GM18870 (cell line): ENCODE measurements at regions not wholly inside any gene's neighbourhood (a gene's known extent, or its start where the extent isn't known, plus 50 kb on each side); places are given as distances from the start of the nearest gene placed in this dataset.
A peak's percentile ranks its signal among the peaks of the same experiment; 100 is the strongest.
"Not testable (repeated sequence)": the region's sequence is repeated elsewhere in the genome, so short reads cannot be mapped to it uniquely, and the experiment has no call there.

Experiments used
- ATAC-seq: cut with Tn5 transposase; IDR thresholded peaks from one replicate; pipeline ENCODE4 v1.9.1; 2021; ENCODE audit warnings: moderate library complexity; ENCODE audit not compliant: unreplicated experiment

- no peak for ATAC-seq
Observed at GRCh38 chr7:46286356-46286755, 365.3 kb upstream of the IGFBP3 start.

- ATAC-seq = no peak
Observed at GRCh38 chr7:46285878-46286277, 364.8 kb upstream of the IGFBP3 start.

- no peak for ATAC-seq
Observed at GRCh38 chr7:46283852-46284251, 362.8 kb upstream of the IGFBP3 start.

DNA sequence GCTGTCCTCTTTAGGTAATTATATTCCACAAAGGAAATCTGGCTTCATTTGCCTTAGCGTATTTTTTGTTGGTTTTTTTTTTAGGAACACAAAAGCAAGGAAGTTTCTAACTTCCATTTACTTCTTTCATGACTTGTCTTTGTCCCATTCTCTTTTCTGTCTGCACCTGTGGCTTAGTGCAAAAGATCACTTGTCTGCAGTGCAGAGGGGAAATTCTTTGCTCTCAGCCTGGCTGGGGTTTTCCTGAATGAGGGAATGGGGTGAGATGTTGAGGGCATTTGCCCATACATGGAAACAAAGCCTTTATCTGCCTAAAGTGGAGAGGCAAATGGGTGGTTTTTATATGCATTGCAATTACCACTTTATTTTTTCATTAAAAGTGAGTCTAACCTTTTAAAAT lies 361.1 kb upstream of the IGFBP3 start:
- ATAC-seq = no peak

- ATAC-seq = no peak
Observed at GRCh38 chr7:46281071-46281470, 360.0 kb upstream of the IGFBP3 start.

- no peak for ATAC-seq
Observed at GRCh38 chr7:46279290-46279689, 358.2 kb upstream of the IGFBP3 start.

- no peak for ATAC-seq
Observed at GRCh38 chr7:46264646-46265045, 343.6 kb upstream of the IGFBP3 start.

GRCh38 chr7:46261638-46262037 lies 340.6 kb upstream of the IGFBP3 start:
- not testable (repeated sequence) for ATAC-seq

- no peak for ATAC-seq
Observed at GRCh38 chr7:46259947-46260346, 338.9 kb upstream of the IGFBP3 start.

GRCh38 chr7:46257761-46258448 lies 336.8 kb upstream of the IGFBP3 start:
- ATAC-seq = no peak

- no peak for ATAC-seq
Observed at GRCh38 chr7:46256870-46257661, 336.0 kb upstream of the IGFBP3 start.

GRCh38 chr7:46253520-46253919 lies 332.4 kb upstream of the IGFBP3 start:
- no peak for ATAC-seq

GRCh38 chr7:46247664-46248063 lies 326.6 kb upstream of the IGFBP3 start:
- no peak for ATAC-seq

- ATAC-seq = no peak
Observed at GRCh38 chr7:46245586-46246111, 324.6 kb upstream of the IGFBP3 start.

DNA sequence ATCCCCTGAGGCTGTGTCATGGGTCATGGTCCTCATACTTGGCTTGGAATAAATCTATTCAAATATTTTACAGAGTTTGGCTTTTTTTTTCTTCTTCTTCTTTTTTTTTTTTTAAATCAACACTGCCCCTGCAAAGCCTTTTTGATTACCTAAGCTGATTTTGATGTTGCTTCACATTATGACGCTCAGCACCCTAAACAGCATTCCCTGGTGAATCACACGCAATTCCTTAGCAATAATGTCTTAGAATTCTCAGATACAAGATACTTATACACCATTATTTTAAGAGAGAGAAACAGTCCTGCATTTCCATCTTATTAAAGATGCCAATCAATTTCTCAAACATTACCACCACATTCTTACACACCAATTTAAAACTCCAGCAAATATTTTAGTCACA lies 323.7 kb upstream of the IGFBP3 start:
- no peak for ATAC-seq

DNA sequence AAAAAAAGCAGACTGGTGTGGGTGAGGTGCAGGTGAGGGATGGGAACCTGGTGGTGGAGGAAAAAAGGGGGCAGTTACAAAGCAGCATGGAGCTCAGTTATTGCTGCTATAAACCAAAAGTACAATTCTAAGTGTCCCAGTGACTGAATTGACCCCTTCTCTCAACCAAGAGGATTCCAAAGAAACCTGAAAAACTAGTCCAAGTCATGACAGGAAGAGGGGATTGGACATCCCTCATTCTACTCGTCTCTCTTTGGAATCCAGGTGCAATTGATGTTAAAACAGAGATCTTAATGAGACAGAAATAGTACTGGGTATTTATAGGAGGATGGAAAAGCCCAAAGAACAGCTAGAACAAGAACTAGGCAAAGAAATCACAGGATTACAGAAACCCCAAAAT lies 322.3 kb upstream of the IGFBP3 start:
- ATAC-seq = no peak

DNA sequence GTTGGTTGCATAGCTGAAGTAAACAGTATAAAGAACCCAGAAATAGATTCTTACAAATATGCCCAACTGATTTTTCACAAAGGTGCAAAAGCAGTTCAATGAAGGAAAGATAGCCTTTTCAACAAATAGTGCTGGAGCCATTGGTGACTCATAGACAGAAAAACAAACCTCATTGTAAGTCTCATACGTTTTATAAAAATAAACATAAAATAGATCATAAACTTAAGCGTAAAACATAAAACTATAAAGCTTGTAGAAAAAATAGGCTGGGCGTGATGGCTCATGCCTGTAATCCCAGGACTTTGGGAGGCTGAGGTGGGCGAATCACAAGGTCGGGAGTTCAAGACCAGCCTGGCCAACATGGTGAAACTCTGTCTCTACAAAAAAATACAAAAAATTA lies 318.8 kb upstream of the IGFBP3 start:
- no peak for ATAC-seq

- ATAC-seq = no peak
Observed at GRCh38 chr7:46237466-46237865, 316.4 kb upstream of the IGFBP3 start.

DNA sequence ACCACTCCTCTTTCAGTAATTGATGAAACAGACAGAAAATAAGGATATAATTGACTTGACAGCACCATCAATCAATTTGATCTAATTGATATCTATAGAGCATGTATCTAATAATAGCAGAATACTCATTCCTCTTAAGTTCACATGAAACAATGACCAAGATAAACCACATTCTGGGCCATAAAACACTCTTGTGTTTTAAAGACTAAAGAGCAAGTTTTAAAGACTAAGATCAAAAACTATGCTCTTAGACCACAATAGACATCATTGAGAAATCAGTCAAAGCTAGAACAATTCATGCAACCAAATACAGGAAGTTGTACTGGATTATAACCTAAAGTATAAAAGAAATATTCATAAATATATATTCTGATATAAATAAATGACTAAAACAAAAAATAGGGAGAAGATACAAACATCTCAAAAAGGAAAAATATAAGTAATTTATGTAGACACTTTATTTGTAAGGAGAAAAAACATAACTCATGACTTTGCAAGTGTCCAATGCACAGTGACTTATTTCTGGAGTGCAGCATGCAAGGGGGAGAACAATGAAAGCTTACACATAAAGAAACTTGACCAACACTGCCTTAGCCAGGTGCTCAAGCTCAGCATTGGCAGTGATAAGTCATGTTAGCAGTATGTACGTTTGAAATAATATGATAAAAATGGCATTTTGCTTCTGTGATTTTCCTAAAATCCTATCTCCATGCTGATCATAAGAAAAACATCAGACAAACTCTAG lies 312.7 kb upstream of the IGFBP3 start:
- peak; percentile 85 for ATAC-seq

DNA sequence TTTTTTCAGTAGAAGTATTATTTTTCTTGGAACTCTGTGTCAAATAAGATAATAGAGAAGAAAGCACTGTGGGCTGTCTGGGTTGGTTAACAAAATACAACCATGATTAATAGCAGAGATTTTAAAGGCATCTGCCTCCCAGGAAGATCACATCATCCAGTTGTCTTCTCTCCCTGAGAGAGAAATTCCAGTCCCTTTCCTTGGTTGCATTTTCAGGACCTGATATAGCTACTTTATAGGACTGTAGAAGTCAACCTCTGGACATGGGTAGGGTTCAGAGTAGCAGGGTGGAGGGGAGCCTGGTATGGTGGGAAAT lies 309.9 kb upstream of the IGFBP3 start:
- ATAC-seq = no peak

GRCh38 chr7:46230298-46230989 lies 309.4 kb upstream of the IGFBP3 start:
- ATAC-seq = no peak
